PFSK-1 (cell line): ENCODE measurements at regions not wholly inside any gene's neighbourhood (a gene's known extent, or its start where the extent isn't known, plus 50 kb on each side); places are given as distances from the start of the nearest gene placed in this dataset.

Experiments used
- POLR2AphosphoS5 ChIP-seq: IDR thresholded peaks from 2 replicates; pipeline ENCODE4 v1.6.1; 2012; ENCODE audit warnings: low read depth, mild to moderate bottlenecking, control low read depth, low read length, moderate library complexity
- SIN3A ChIP-seq: IDR thresholded peaks from 2 replicates; pipeline ENCODE4 v1.6.1; 2012; ENCODE audit warnings: mild to moderate bottlenecking, low read length, moderate library complexity, borderline replicate concordance; ENCODE audit not compliant: insufficient read depth

DNA sequence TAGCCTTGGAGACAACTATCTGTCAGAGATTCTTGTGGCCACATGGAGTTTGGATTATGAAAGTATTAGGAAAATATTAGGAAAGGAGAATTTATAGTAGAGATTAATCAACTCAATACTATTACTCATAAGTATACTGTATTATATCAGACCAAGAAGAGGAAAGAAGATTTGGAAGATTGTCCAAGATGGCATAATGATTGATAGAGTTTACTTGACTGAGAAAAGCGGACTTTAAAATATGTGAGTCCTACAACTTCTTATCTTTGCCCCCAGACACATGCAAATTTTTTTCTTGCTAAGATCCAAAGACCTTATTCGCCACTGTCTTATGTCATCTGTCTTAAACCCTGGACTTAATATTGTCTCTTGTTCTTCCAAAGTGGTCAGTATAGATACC, 54.8 kb upstream of the SHISA3 start:
- TF ChIP-seq POLR2AphosphoS5, result no peak
- TF ChIP-seq SIN3A, result no peak
